Transverse colon (tissue), 4 donors: ENCODE measurements at regions not wholly inside any gene's neighbourhood (a gene's known extent, or its start where the extent isn't known, plus 50 kb on each side); places are given as distances from the start of the nearest gene placed in this dataset.
"Not testable (repeated sequence)": the region's sequence is repeated elsewhere in the genome, so short reads cannot be mapped to it uniquely, and the experiment has no call there.

Experiments
- DNase-seq: peaks from one replicate; pipeline ENCODE4 v3.0.0-alpha.2; 2019
- H3K27ac ChIP-seq, 4 donors: fragments of 200-600 bp; sonication (generic); 2 replicates each; pipeline ENCODE4 v1.5.1; 2016 to 2018; ENCODE audit warnings: inconsistent platforms in 4 of 4
- H3K27me3 ChIP-seq: fragments of 200-600 bp; sonication (generic); 2 replicates; pipeline ENCODE4 v1.5.1; 2017; ENCODE audit warnings: inconsistent platforms
- H3K36me3 ChIP-seq, 4 donors: fragments of 200-600 bp; sonication (generic); 2 replicates each; pipeline ENCODE4 v1.5.1; 2017 to 2019; ENCODE audit warnings: inconsistent platforms in 4 of 4
- H3K4me1 ChIP-seq, 4 donors: fragments of 200-600 bp; sonication (generic); 2 replicates each; pipeline ENCODE4 v1.5.1; 2017 to 2020; ENCODE audit warnings: inconsistent platforms in 4 of 4
- H3K4me3 ChIP-seq, 4 donors: fragments of 200-600 bp; sonication (generic); 1 replicate in 1 of 4; 2 replicates in 3 of 4; pipeline versions ENCODE4 v1.5.1 to v1.6.1; 2017 to 2019; ENCODE audit warnings: inconsistent platforms in 4 of 4
- H3K9me3 ChIP-seq, 2 donors: fragments of 200-600 bp; sonication (generic); 2 replicates each; pipeline ENCODE4 v1.5.1; 2017 to 2019; ENCODE audit warnings: inconsistent platforms in 2 of 2
- EP300 ChIP-seq: sonication (generic); formaldehyde crosslinking; IDR thresholded peaks from one replicate; pipeline ENCODE4 v1.6.1; 2017; ENCODE audit warnings: antibody characterized with exemption, low read depth
- POLR2A ChIP-seq: fragments of 450-650 bp; IDR thresholded peaks from one replicate; pipeline ENCODE4 v1.6.1; 2016; ENCODE audit warnings: antibody characterized with exemption, mild to moderate bottlenecking, moderate library complexity
- POLR2AphosphoS5 ChIP-seq, 3 donors: sonication (generic); formaldehyde crosslinking; IDR thresholded peaks; one replicate each; pipeline ENCODE4 v1.6.1; 2016; ENCODE audit warnings: antibody characterized with exemption in 3 of 3
- WGBS, 2 donors: methylation state at CpG; one replicate each; pipeline ENCODE4 v1.1.5; 2018; ENCODE audit warnings: low coverage in 1 of 2; 5-methylcytosine and 5-hydroxymethylcytosine counted together
- in situ Hi-C, 4 donors: fragments of 200-750 bp; cut with MboI; loops; one replicate each; pipeline versions ENCODE4 v1.15.0 to v1.15.1; 2017; ENCODE audit warnings: low sequenced_read_pairs in 3 of 4, low pct_ligation_motif_present in 1 of 4, low pct_unique_long_range_greater_than_20kb in 1 of 4
- intact Hi-C: fragments of 100-400 bp; cut with DNase I; formaldehyde crosslinking; loops from one replicate; pipeline ENCODE4 v1.15.1; 2023; ENCODE audit warnings: low total_unique reads
- TF ChIP-seq, protein P1 (sequence below), 5 experiments: fragments of 200-600 bp in 3 of 5; fragments of 450-650 bp in 2 of 5; sonication (generic) in 3 of 5; IDR thresholded peaks; 1 replicate in 2 of 5; 2 replicates in 3 of 5; pipeline ENCODE4 v1.5.1; 2016 to 2017; ENCODE audit warnings: antibody characterized with exemption in 5 of 5, inconsistent platforms in 3 of 5, mild to moderate bottlenecking in 2 of 5, moderate library complexity in 1 of 5

DNA sequence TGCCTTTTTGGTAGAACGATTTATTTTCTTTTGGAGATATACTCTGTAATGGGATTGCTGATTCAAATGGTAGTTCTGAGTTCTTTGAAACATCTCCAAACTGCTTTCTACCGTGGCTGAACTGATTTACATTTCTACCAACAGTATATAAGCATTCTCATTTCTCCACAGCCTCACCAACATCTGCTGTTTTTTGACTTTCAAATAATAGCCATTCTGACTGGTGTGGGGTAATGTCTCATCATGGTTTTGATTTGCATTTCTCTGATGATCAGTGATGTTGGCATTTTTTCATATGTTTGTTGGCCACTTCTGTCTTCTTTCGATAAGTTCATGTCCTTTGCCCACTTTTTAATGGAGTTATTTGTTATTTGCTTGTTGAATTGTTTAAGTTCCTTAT lies 154.0 kb downstream of the ABHD5 start:
- no peaks in the 10 kb centered on the region for H3K36me3 ChIP-seq
- DNase-seq, result no peak
- H3K27me3 ChIP-seq, result no peaks in the 10 kb centered on the region
- H3K4me1 ChIP-seq, result no peaks in the 10 kb centered on the region
- TF ChIP-seq POLR2A (no peak), POLR2AphosphoS5 (IDR thresholded peaks at IDR 0.05) (no peak), EP300 (no peak)
- TF ChIP-seq, protein P1, sequence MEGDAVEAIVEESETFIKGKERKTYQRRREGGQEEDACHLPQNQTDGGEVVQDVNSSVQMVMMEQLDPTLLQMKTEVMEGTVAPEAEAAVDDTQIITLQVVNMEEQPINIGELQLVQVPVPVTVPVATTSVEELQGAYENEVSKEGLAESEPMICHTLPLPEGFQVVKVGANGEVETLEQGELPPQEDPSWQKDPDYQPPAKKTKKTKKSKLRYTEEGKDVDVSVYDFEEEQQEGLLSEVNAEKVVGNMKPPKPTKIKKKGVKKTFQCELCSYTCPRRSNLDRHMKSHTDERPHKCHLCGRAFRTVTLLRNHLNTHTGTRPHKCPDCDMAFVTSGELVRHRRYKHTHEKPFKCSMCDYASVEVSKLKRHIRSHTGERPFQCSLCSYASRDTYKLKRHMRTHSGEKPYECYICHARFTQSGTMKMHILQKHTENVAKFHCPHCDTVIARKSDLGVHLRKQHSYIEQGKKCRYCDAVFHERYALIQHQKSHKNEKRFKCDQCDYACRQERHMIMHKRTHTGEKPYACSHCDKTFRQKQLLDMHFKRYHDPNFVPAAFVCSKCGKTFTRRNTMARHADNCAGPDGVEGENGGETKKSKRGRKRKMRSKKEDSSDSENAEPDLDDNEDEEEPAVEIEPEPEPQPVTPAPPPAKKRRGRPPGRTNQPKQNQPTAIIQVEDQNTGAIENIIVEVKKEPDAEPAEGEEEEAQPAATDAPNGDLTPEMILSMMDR (IDR thresholded peaks at IDR 0.05), result no peak
- 53 to 68% methylated on average over 2 to 3 of the region's 3 CpGs for WGBS, 2 donors
- intact Hi-C loops, result no loop called here
- no peak overlapping the region for H3K4me3 ChIP-seq
- in situ Hi-C loops, result no loop called here
- H3K27ac ChIP-seq, result no peak overlapping the region
- H3K9me3 ChIP-seq, result peaks cover 7 to 9% of the 10 kb centered on the region in 2 donors

GRCh38 chr3:43845553-43845952 lies 154.8 kb downstream of the ABHD5 start:
- in situ Hi-C loops, H3K27me3 ChIP-seq, H3K9me3 ChIP-seq, DNase-seq, H3K27ac ChIP-seq, H3K4me1 ChIP-seq, H3K36me3 ChIP-seq, intact Hi-C loops, H3K4me3 ChIP-seq: not testable (repeated sequence)
- WGBS, 2 donors, result 46 to 67% methylated on average over 1 of the region's 1 CpG

GRCh38 chr3:43852066-43852465 lies 161.3 kb downstream of the ABHD5 start:
- no peak overlapping the region for H3K4me3 ChIP-seq
- DNase-seq, result no peak
- intact Hi-C loops, result no loop called here
- no peaks in the 10 kb centered on the region for H3K36me3 ChIP-seq
- H3K4me1 ChIP-seq, result no peaks in the 10 kb centered on the region
- H3K9me3 ChIP-seq, result peaks cover 0 to 9% of the 10 kb centered on the region in 2 donors
- in situ Hi-C loops, result no loop called here
- TF ChIP-seq POLR2A (no peak), EP300 (no peak), POLR2AphosphoS5 (IDR thresholded peaks at IDR 0.05) (no peak)
- TF ChIP-seq, protein P1 (IDR thresholded peaks at IDR 0.05), result no peak
- WGBS, 2 donors, result 0 to 20% methylated on average over 1 of the region's 1 CpG
- H3K27me3 ChIP-seq, result peaks cover 43% of the 10 kb centered on the region
- H3K27ac ChIP-seq, result no peak overlapping the region

DNA sequence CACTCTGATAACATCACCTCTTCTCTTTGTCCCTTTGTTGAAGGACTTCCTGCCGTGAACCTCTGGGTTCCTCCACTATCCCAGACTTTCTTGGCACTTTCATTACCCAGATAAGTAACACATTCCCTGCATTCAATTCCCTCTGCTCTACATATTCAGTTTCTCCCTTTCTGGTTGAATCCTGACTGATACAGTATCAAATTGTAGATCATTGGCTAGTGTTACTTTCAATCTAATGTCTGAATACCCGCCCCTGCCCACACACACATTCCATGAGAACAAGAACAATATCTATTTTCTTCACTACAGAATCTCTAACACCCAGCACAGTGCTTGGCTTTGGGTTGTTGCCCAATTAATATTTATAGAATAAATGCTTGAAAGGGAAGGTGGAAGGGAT lies 163.5 kb downstream of the ABHD5 start:
- in situ Hi-C loops, result no loop called here
- H3K27me3 ChIP-seq, result peaks cover 66% of the 10 kb centered on the region
- no peaks in the 10 kb centered on the region for H3K9me3 ChIP-seq
- TF ChIP-seq, protein P1 (IDR thresholded peaks at IDR 0.05), result no peak
- TF ChIP-seq POLR2AphosphoS5 (IDR thresholded peaks at IDR 0.05) (no peak), POLR2A (no peak), EP300 (no peak)
- H3K4me1 ChIP-seq, result no peaks in the 10 kb centered on the region
- no peak overlapping the region for H3K4me3 ChIP-seq
- no peak overlapping the region for H3K27ac ChIP-seq
- intact Hi-C loops, result no loop called here
- DNase-seq, result no peak
- no peaks in the 10 kb centered on the region for H3K36me3 ChIP-seq
- 56 to 80% methylated on average over 2 of the region's 2 CpGs for WGBS, 2 donors

DNA sequence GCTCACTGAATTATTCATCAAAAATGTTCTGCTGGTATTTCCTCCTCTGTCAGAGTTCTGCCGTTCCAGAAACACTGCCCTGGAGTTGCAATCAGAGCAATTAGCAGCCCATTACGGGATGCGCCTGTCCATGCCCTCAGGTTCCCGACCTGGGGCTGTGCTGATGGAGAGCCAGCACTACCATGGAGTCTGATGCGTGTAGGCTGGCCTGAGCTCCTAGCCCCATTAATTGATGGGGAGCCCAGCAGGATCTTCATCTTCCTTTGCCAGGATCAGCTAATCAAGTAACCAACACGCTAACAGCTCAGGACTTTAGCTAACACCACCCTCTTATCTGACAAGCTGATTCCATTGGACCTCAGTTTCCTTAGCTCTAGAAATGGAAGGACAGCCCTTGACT lies 164.2 kb downstream of the ABHD5 start:
- Histone ChIP-seq H3K4me3 (no peak overlapping the region), H3K4me1 (no peaks in the 10 kb centered on the region), H3K36me3 (no peaks in the 10 kb centered on the region), H3K27ac (no peak overlapping the region), H3K27me3 (peaks cover 72% of the 10 kb centered on the region), H3K9me3 (no peaks in the 10 kb centered on the region)
- 70% methylated on average over 6 of the region's 6 CpGs; no CpG with 5 or more reads in 1 of the 2 donors for WGBS, 2 donors
- DNase-seq, result no peak
- TF ChIP-seq EP300, result no peak
- TF ChIP-seq, protein P1 (IDR thresholded peaks at IDR 0.05), result no peak
- TF ChIP-seq POLR2AphosphoS5 (IDR thresholded peaks at IDR 0.05), result no peak
- TF ChIP-seq POLR2A, result no peak
- in situ Hi-C loops (no loop called here), intact Hi-C loops (no loop called here)
